GM12878 (cell line): ENCODE measurements at regions not wholly inside any gene's neighbourhood (a gene's known extent, or its start where the extent isn't known, plus 50 kb on each side); places are given as distances from the start of the nearest gene placed in this dataset.
A peak's percentile ranks its signal among the peaks of the same experiment; 100 is the strongest.

ENCODE experiments used
- ATAC-seq: fragments of 200-7000 bp; cut with Tn5 transposase; 3 replicates; pipeline ENCODE4 v1.9.1; 2020; ENCODE audit warnings: mild to moderate bottlenecking, moderate library complexity
- BruUV-seq: library from RNA; stranded (reverse); fragments of 400-500 nt; replicated peaks from 2 replicates; lab custom pipeline; 2021; lab: Mats Ljungman, UMichigan
- CTCF ChIA-PET: fragments of 300-600 bp; sonication (Branson Sonifier 250); formaldehyde crosslinking; extraction: SDS; loops from one replicate; lab custom pipeline; 2021; ENCODE audit warnings: inconsistent platforms; lab: Yijun Ruan, JAX
- POLR2A ChIA-PET: fragments of 350-600 bp; formaldehyde crosslinking; extraction: SDS; loops from one replicate; lab custom pipeline; 2021; ENCODE audit warnings: inconsistent platforms; lab: Charles Lee
- RAD21 ChIA-PET: fragments of 300-600 bp; sonication (Branson Sonifier 250); formaldehyde crosslinking; loops from one replicate; lab custom pipeline; 2023; ENCODE audit warnings: antibody characterized with exemption; ENCODE audit not compliant: unreplicated experiment; lab: Charles Lee
- SMC1A ChIA-PET: fragments of 300-600 bp; sonication (Branson Sonifier 250); formaldehyde crosslinking; loops from one replicate; lab custom pipeline; 2023; ENCODE audit not compliant: unreplicated experiment, uncharacterized antibody; lab: Charles Lee
- DNase-seq: peaks from one replicate; pipeline ENCODE4 v3.0.0-alpha.2; 2011; ENCODE audit warnings: low read depth, low spot score
- FAIRE-seq: peaks from 3 replicates; lab custom pipeline; 2011; peaks lifted over from hg19 to GRCh38; lab: Jason Lieb, UNC
- H2AFZ ChIP-seq: 2 replicates; pipeline ENCODE4 v1.6.0; 2011; ENCODE audit warnings: low read depth, low read length, control low read depth; ENCODE audit not compliant: control insufficient read depth
- H3K27ac ChIP-seq: 2 replicates; pipeline ENCODE4 v1.5.1; 2011; ENCODE audit warnings: control low read depth; ENCODE audit not compliant: control insufficient read depth, insufficient read depth
- H3K27me3 ChIP-seq, 2 experiments: replicated peaks in 1 of 2; 2 replicates each; pipeline versions ENCODE4 v1.6.0 to v1.6.1; 2011; ENCODE audit warnings: low read length in 1 of 2; ENCODE audit not compliant: control insufficient read depth in 2 of 2, insufficient read depth in 2 of 2
- H3K36me3 ChIP-seq, 2 experiments: 2 replicates each; pipeline ENCODE4 v1.5.1; 2011; ENCODE audit warnings: low read length in 1 of 2; ENCODE audit not compliant: control insufficient read depth in 2 of 2, insufficient read depth in 2 of 2
- H3K4me1 ChIP-seq: 2 replicates; pipeline ENCODE4 v1.6.1; 2011; ENCODE audit warnings: mild to moderate bottlenecking, low read length, moderate library complexity, mixed read lengths; ENCODE audit not compliant: control insufficient read depth, insufficient read depth
- H3K4me2 ChIP-seq: 2 replicates; pipeline ENCODE4 v1.6.0; 2011; ENCODE audit warnings: control low read depth; ENCODE audit not compliant: control insufficient read depth, insufficient read depth
- H3K4me3 ChIP-seq: fragments of 200-600 bp; sonication (generic); 2 replicates; pipeline ENCODE4 v1.5.1; 2016
- H3K79me2 ChIP-seq: 2 replicates; pipeline ENCODE4 v1.6.0; 2011; ENCODE audit warnings: low read length; ENCODE audit not compliant: control insufficient read depth, insufficient read depth
- H3K9ac ChIP-seq: 2 replicates; pipeline ENCODE4 v1.8.0; 2011; ENCODE audit warnings: low read length, control low read depth, mixed read lengths; ENCODE audit not compliant: control insufficient read depth, insufficient read depth
- H3K9me3 ChIP-seq: replicated peaks from 3 replicates; pipeline ENCODE4 v1.5.1; 2011; ENCODE audit warnings: mild to moderate bottlenecking, low read length; ENCODE audit not compliant: control insufficient read depth, insufficient read depth
- H4K20me1 ChIP-seq: 2 replicates; pipeline ENCODE4 v1.6.0; 2011; ENCODE audit not compliant: control insufficient read depth, insufficient read depth
- ATF7 ChIP-seq: fragments of 450-650 bp; IDR thresholded peaks from 2 replicates; pipeline ENCODE4 v1.6.1; 2016; ENCODE audit warnings: low read depth, mild to moderate bottlenecking
- BACH1 ChIP-seq: fragments of 450-650 bp; IDR thresholded peaks from 2 replicates; pipeline ENCODE4 v1.6.1; 2017; ENCODE audit warnings: mild to moderate bottlenecking, borderline replicate concordance
- IKZF2 ChIP-seq, 2 experiments: fragments of 450-650 bp; IDR thresholded peaks; 2 replicates each; pipeline ENCODE4 v1.6.1; 2017; ENCODE audit warnings: mild to moderate bottlenecking in 2 of 2, moderate library complexity in 2 of 2
- MYC ChIP-seq: IDR thresholded peaks from 2 replicates; pipeline ENCODE4 v1.6.1; 2011; ENCODE audit warnings: mild to moderate bottlenecking, low read length, moderate library complexity, inconsistent platforms; ENCODE audit not compliant: insufficient read depth, insufficient replicate concordance, insufficient read length, severe bottlenecking
- RUNX3 ChIP-seq: IDR thresholded peaks from 2 replicates; pipeline ENCODE4 v1.6.1; 2012; ENCODE audit warnings: low read length, inconsistent platforms
- SIN3A ChIP-seq: IDR thresholded peaks from 2 replicates; pipeline ENCODE4 v1.6.1; 2012; ENCODE audit warnings: low read depth, low read length, improper control_type of control experiment
- WGBS: methylation state at CpG from one replicate; pipeline ENCODE4 v1.1.6; 2016; ENCODE audit warnings: low lambda C conversion rate; ENCODE audit not compliant: insufficient replicate concordance, insufficient coverage; ENCODE audit errors: missing lambda C conversion rate; 5-methylcytosine and 5-hydroxymethylcytosine counted together
- in situ Hi-C: fragments of 300-500 bp; cut with MboI; formaldehyde crosslinking; loops from 9 replicates; pipeline ENCODE4 v1.14.3; 2018; ENCODE audit warnings: mixed read lengths
- intact Hi-C: fragments of 100-400 bp; cut with micrococcal nuclease; formaldehyde crosslinking; loops from one replicate; pipeline ENCODE4 v1.14.2; 2022; ENCODE audit not compliant: unreplicated experiment
- TF ChIP-seq, protein P1 (sequence below): fragments of 450-650 bp; IDR thresholded peaks from 2 replicates; pipeline ENCODE4 v1.6.1; 2016; ENCODE audit warnings: mild to moderate bottlenecking, moderate library complexity, borderline replicate concordance
- TF ChIP-seq, protein P2 (sequence below): fragments of 150-350 bp; IDR thresholded peaks from 2 replicates; pipeline ENCODE4 v1.6.1; 2014; ENCODE audit warnings: mild to moderate bottlenecking, low read depth, low read length
- TF ChIP-seq, protein P3 (sequence below): IDR thresholded peaks from 2 replicates; pipeline ENCODE4 v1.6.1; 2012; ENCODE audit warnings: improper control_type of control experiment, low read depth, low read length; ENCODE audit not compliant: insufficient replicate concordance
- TF ChIP-seq, protein P4 (sequence below): IDR thresholded peaks from 2 replicates; pipeline ENCODE4 v1.6.1; 2011; ENCODE audit warnings: borderline replicate concordance, low read depth, mild to moderate bottlenecking, moderate library complexity, low read length; ENCODE audit not compliant: insufficient read depth, poor library complexity, severe bottlenecking

DNA sequence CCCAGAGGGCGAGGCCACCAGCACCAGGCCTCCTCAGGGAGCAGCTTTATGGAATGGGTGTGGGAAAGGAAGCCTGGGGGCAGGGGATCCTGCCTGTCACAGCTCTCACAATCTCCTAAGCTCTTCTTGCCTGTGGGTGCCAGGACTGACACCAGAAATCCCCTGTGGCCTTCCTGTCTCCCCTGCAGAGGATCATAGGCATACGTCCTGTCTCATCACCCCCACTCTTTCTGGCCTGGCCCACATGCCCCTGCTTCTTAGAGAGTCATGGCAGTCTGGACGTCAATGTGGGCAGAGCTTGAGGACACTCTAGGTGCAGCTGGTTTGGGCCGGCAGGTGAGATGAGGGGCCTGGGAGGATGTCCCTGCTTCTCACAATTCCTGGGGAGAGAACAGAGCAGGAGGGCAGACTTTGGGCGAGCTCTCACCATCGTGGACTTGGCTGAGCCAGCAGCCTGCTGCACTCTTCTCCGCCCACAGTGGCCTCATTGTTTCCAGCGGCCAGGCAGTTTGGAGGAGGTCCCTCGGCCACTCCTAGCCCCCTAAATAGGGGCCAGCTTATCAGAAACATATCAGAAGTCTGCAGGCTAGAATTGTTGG is 67.3 kb upstream of the ZFR start:
- BruUV-seq, result no TSS peak
- H3K27me3 ChIP-seq, result no peaks in the 10 kb centered on the region
- H3K9ac ChIP-seq, result no peak overlapping the region
- in situ Hi-C loops (no loop called here), intact Hi-C loops (no loop called here)
- ATAC-seq, result peak; percentile 57
- no peak for DNase-seq
- RAD21 ChIA-PET, result interaction anchor here (0.6 kb wide), 1 partner anchor 78 kb away, joined by 6 read pairs; no protein-coding TSS in a partner anchor
- H3K4me3 ChIP-seq, result no peak overlapping the region
- CTCF ChIA-PET, result interaction anchor here (0.9 to 1.7 kb wide), 2 partner anchors 22 to 78 kb away, joined by 6 to 9 read pairs; no protein-coding TSS in a partner anchor
- H4K20me1 ChIP-seq, result no peaks in the 10 kb centered on the region
- 31% methylated on average over 9 of the region's 9 CpGs for WGBS
- H3K9me3 ChIP-seq, result no peaks in the 10 kb centered on the region; the same call in 2 of the 3 replicates
- no peak for FAIRE-seq
- no peak overlapping the region for H3K27ac ChIP-seq
- no peaks in the 10 kb centered on the region for H3K79me2 ChIP-seq
- no peak overlapping the region for H3K4me2 ChIP-seq
- SMC1A ChIA-PET, result interaction anchor here (1.2 to 2.8 kb wide), 3 partner anchors 19 to 78 kb away, joined by 5 to 11 read pairs (median 6); no protein-coding TSS in a partner anchor
- H2AFZ ChIP-seq, result no peak overlapping the region
- no peaks in the 10 kb centered on the region for H3K36me3 ChIP-seq
- POLR2A ChIA-PET, result no interaction called here
- H3K4me1 ChIP-seq, result no peaks in the 10 kb centered on the region
- TF ChIP-seq, protein P1, sequence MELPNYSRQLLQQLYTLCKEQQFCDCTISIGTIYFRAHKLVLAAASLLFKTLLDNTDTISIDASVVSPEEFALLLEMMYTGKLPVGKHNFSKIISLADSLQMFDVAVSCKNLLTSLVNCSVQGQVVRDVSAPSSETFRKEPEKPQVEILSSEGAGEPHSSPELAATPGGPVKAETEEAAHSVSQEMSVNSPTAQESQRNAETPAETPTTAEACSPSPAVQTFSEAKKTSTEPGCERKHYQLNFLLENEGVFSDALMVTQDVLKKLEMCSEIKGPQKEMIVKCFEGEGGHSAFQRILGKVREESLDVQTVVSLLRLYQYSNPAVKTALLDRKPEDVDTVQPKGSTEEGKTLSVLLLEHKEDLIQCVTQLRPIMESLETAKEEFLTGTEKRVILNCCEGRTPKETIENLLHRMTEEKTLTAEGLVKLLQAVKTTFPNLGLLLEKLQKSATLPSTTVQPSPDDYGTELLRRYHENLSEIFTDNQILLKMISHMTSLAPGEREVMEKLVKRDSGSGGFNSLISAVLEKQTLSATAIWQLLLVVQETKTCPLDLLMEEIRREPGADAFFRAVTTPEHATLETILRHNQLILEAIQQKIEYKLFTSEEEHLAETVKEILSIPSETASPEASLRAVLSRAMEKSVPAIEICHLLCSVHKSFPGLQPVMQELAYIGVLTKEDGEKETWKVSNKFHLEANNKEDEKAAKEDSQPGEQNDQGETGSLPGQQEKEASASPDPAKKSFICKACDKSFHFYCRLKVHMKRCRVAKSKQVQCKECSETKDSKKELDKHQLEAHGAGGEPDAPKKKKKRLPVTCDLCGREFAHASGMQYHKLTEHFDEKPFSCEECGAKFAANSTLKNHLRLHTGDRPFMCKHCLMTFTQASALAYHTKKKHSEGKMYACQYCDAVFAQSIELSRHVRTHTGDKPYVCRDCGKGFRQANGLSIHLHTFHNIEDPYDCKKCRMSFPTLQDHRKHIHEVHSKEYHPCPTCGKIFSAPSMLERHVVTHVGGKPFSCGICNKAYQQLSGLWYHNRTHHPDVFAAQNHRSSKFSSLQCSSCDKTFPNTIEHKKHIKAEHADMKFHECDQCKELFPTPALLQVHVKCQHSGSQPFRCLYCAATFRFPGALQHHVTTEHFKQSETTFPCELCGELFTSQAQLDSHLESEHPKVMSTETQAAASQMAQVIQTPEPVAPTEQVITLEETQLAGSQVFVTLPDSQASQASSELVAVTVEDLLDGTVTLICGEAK, result no peak
- TF ChIP-seq, protein P2, sequence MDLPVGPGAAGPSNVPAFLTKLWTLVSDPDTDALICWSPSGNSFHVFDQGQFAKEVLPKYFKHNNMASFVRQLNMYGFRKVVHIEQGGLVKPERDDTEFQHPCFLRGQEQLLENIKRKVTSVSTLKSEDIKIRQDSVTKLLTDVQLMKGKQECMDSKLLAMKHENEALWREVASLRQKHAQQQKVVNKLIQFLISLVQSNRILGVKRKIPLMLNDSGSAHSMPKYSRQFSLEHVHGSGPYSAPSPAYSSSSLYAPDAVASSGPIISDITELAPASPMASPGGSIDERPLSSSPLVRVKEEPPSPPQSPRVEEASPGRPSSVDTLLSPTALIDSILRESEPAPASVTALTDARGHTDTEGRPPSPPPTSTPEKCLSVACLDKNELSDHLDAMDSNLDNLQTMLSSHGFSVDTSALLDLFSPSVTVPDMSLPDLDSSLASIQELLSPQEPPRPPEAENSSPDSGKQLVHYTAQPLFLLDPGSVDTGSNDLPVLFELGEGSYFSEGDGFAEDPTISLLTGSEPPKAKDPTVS, result no peak
- TF ChIP-seq, protein P3, sequence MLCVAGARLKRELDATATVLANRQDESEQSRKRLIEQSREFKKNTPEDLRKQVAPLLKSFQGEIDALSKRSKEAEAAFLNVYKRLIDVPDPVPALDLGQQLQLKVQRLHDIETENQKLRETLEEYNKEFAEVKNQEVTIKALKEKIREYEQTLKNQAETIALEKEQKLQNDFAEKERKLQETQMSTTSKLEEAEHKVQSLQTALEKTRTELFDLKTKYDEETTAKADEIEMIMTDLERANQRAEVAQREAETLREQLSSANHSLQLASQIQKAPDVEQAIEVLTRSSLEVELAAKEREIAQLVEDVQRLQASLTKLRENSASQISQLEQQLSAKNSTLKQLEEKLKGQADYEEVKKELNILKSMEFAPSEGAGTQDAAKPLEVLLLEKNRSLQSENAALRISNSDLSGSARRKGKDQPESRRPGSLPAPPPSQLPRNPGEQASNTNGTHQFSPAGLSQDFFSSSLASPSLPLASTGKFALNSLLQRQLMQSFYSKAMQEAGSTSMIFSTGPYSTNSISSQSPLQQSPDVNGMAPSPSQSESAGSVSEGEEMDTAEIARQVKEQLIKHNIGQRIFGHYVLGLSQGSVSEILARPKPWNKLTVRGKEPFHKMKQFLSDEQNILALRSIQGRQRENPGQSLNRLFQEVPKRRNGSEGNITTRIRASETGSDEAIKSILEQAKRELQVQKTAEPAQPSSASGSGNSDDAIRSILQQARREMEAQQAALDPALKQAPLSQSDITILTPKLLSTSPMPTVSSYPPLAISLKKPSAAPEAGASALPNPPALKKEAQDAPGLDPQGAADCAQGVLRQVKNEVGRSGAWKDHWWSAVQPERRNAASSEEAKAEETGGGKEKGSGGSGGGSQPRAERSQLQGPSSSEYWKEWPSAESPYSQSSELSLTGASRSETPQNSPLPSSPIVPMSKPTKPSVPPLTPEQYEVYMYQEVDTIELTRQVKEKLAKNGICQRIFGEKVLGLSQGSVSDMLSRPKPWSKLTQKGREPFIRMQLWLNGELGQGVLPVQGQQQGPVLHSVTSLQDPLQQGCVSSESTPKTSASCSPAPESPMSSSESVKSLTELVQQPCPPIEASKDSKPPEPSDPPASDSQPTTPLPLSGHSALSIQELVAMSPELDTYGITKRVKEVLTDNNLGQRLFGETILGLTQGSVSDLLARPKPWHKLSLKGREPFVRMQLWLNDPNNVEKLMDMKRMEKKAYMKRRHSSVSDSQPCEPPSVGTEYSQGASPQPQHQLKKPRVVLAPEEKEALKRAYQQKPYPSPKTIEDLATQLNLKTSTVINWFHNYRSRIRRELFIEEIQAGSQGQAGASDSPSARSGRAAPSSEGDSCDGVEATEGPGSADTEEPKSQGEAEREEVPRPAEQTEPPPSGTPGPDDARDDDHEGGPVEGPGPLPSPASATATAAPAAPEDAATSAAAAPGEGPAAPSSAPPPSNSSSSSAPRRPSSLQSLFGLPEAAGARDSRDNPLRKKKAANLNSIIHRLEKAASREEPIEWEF, result no peak
- TF ChIP-seq SIN3A (no peak), IKZF2 (IDR thresholded peaks at IDR 0.05) (no peak), BACH1 (no peak), MYC (no peak), RUNX3 (no peak), ATF7 (no peak)
- TF ChIP-seq, protein P4, sequence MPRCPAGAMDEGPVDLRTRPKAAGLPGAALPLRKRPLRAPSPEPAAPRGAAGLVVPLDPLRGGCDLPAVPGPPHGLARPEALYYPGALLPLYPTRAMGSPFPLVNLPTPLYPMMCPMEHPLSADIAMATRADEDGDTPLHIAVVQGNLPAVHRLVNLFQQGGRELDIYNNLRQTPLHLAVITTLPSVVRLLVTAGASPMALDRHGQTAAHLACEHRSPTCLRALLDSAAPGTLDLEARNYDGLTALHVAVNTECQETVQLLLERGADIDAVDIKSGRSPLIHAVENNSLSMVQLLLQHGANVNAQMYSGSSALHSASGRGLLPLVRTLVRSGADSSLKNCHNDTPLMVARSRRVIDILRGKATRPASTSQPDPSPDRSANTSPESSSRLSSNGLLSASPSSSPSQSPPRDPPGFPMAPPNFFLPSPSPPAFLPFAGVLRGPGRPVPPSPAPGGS, result no peak
